ENCODE measurements at regions not wholly inside any gene's neighbourhood (a gene's known extent, or its start where the extent isn't known, plus 50 kb on each side); places are given as distances from the start of the nearest gene placed in this dataset.

GRCh38 chr20:40770564-40771307 lies 81.7 kb upstream of the MAFB start:
- Histone ChIP-seq H2AFZ (ENCODE audit: low read depth, low read length, poor library complexity, severe bottlenecking) (no peak overlapping the region), H3K9ac (ENCODE audit: low read length) (no peak overlapping the region), H3K9me3 (ENCODE audit: control insufficient read depth in 1 of 2, insufficient read depth in 1 of 2, low read depth in 1 of 2, low read length in 2 of 2) (no peaks in the 10 kb centered on the region), H3K4me2 (ENCODE audit: low read length) (no peak overlapping the region), H3K4me1 (ENCODE audit: control insufficient read depth in 1 of 2, insufficient read depth in 2 of 2, low read length in 2 of 2) (no peaks in the 10 kb centered on the region), H4K20me1 (ENCODE audit: insufficient read depth) (no peaks in the 10 kb centered on the region), H3K79me2 (ENCODE audit: insufficient read depth, low read length) (no peaks in the 10 kb centered on the region), H3K9me2 (ENCODE audit: insufficient read depth) (no peaks in the 10 kb centered on the region), H3K4me3 (replicated peaks in 1 of 2; ENCODE audit: low read depth in 1 of 2, low read length in 2 of 2) (no peak overlapping the region), H3K27ac (ENCODE audit: low read depth, low read length) (no peak overlapping the region), H3K27me3 (ENCODE audit: insufficient read depth, low read length) (no peaks in the 10 kb centered on the region), H3K36me3 (ENCODE audit: control insufficient read depth in 1 of 2, insufficient read depth in 2 of 2, low read length in 2 of 2) (no peaks in the 10 kb centered on the region)
- DNase-seq (ENCODE audit: low read depth, low spot score) = no peak
- TF ChIP-seq ZFX (IDR thresholded peaks at IDR 0.05) (no peak), RAD21 (IDR thresholded peaks at IDR 0.05; ENCODE audit: low read depth) (no peak), EGR1 (IDR thresholded peaks at IDR 0.05; ENCODE audit: low read depth) (no peak), ATF3 (IDR thresholded peaks at IDR 0.05) (no peak)
- CTCF ChIA-PET = no interaction called here
- POLR2A ChIA-PET = no interaction called here
- BruUV-seq (replicated peaks) = no TSS peak
- intact Hi-C loops (cut with micrococcal nuclease) = no loop called here
- RAD21 ChIA-PET (ENCODE audit: low non-redundant PET in 1 of 2, low total read pairs in 2 of 2, uncharacterized antibody in 2 of 2, unreplicated experiment in 2 of 2) = no interaction called here
- no peak for ATAC-seq

DNA sequence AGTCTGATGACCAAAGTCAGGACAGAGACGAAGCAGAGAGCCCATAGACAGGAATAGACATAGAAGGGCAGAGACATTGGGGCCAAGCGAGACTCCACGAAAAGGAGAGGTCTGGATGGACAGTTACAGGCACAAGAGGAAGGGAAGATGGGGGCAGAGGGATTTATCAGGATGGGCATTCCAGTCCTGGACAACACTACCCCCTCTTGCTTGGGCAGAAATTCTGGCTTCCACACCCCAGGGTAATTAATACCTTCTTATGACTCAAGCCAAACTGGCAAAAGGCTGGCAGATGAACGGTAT lies 82.2 kb upstream of the MAFB start:
- POLR2A ChIA-PET = no interaction called here
- TF ChIP-seq, protein P1, sequence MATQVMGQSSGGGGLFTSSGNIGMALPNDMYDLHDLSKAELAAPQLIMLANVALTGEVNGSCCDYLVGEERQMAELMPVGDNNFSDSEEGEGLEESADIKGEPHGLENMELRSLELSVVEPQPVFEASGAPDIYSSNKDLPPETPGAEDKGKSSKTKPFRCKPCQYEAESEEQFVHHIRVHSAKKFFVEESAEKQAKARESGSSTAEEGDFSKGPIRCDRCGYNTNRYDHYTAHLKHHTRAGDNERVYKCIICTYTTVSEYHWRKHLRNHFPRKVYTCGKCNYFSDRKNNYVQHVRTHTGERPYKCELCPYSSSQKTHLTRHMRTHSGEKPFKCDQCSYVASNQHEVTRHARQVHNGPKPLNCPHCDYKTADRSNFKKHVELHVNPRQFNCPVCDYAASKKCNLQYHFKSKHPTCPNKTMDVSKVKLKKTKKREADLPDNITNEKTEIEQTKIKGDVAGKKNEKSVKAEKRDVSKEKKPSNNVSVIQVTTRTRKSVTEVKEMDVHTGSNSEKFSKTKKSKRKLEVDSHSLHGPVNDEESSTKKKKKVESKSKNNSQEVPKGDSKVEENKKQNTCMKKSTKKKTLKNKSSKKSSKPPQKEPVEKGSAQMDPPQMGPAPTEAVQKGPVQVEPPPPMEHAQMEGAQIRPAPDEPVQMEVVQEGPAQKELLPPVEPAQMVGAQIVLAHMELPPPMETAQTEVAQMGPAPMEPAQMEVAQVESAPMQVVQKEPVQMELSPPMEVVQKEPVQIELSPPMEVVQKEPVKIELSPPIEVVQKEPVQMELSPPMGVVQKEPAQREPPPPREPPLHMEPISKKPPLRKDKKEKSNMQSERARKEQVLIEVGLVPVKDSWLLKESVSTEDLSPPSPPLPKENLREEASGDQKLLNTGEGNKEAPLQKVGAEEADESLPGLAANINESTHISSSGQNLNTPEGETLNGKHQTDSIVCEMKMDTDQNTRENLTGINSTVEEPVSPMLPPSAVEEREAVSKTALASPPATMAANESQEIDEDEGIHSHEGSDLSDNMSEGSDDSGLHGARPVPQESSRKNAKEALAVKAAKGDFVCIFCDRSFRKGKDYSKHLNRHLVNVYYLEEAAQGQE (IDR thresholded peaks at IDR 0.05; ENCODE audit: low read depth) = no peak
- TF ChIP-seq ELF1 (IDR thresholded peaks at IDR 0.05; ENCODE audit: borderline replicate concordance, low read depth) (no peak), SRF (IDR thresholded peaks at IDR 0.05; ENCODE audit: low read depth) (no peak), EGR1 (IDR thresholded peaks at IDR 0.05; ENCODE audit: low read depth) (no peak), MAX (IDR thresholded peaks at IDR 0.05) (no peak), ZNF274 (IDR thresholded peaks at IDR 0.05; ENCODE audit: low read depth, low read length) (no peak), SIN3A (IDR thresholded peaks at IDR 0.05; ENCODE audit: low read depth) (no peak), ATF3 (IDR thresholded peaks at IDR 0.05) (no peak), YY1 (IDR thresholded peaks at IDR 0.05; ENCODE audit: extremely low read depth, insufficient replicate concordance, low read depth, low read length) (no peak), EZH2 (IDR thresholded peaks at IDR 0.05) (no peak), FOSL1 (IDR thresholded peaks at IDR 0.05; ENCODE audit: low read depth) (no peak)
- Histone ChIP-seq H3K79me2 (ENCODE audit: insufficient read depth, low read length) (no peaks in the 10 kb centered on the region), H3K9me3 (ENCODE audit: control insufficient read depth in 1 of 2, insufficient read depth in 1 of 2, low read depth in 1 of 2, low read length in 2 of 2) (no peaks in the 10 kb centered on the region), H3K9me2 (ENCODE audit: insufficient read depth) (no peaks in the 10 kb centered on the region), H3K36me3 (ENCODE audit: control insufficient read depth in 1 of 2, insufficient read depth in 2 of 2, low read length in 2 of 2) (no peaks in the 10 kb centered on the region), H2AFZ (ENCODE audit: low read depth, low read length, poor library complexity, severe bottlenecking) (no peak overlapping the region), H3K4me2 (ENCODE audit: low read length) (no peak overlapping the region), H3K9ac (ENCODE audit: low read length) (no peak overlapping the region), H3K4me3 (replicated peaks in 1 of 2; ENCODE audit: low read depth in 1 of 2, low read length in 2 of 2) (no peak overlapping the region), H3K27ac (ENCODE audit: low read depth, low read length) (no peak overlapping the region), H3K27me3 (ENCODE audit: insufficient read depth, low read length) (no peaks in the 10 kb centered on the region), H3K4me1 (ENCODE audit: control insufficient read depth in 1 of 2, insufficient read depth in 2 of 2, low read length in 2 of 2) (no peaks in the 10 kb centered on the region), H4K20me1 (ENCODE audit: insufficient read depth) (no peaks in the 10 kb centered on the region)
- no peak for ATAC-seq
- DNase-seq (ENCODE audit: low read depth, low spot score) = no peak
- RAD21 ChIA-PET (ENCODE audit: low non-redundant PET in 1 of 2, low total read pairs in 2 of 2, uncharacterized antibody in 2 of 2, unreplicated experiment in 2 of 2) = no interaction called here
- CTCF ChIA-PET = no interaction called here
- intact Hi-C loops (cut with micrococcal nuclease) = no loop called here
- no TSS peak for BruUV-seq (replicated peaks)
